Fibroblast of villous mesenchyme (primary cell): ENCODE measurements at regions not wholly inside any gene's neighbourhood (a gene's known extent, or its start where the extent isn't known, plus 50 kb on each side); places are given as distances from the start of the nearest gene placed in this dataset.
A peak's percentile ranks its signal among the peaks of the same experiment; 100 is the strongest.
"Not testable (repeated sequence)": the region's sequence is repeated elsewhere in the genome, so short reads cannot be mapped to it uniquely, and the experiment has no call there.

ENCODE experiments used
- DNase-seq: peaks from one replicate; pipeline ENCODE4 v3.0.0-alpha.2; 2010; ENCODE audit warnings: low read depth
- H3K4me3 ChIP-seq: 2 replicates; pipeline ENCODE4 v1.5.1; 2011; ENCODE audit warnings: low read depth, mild to moderate bottlenecking, low read length

DNA sequence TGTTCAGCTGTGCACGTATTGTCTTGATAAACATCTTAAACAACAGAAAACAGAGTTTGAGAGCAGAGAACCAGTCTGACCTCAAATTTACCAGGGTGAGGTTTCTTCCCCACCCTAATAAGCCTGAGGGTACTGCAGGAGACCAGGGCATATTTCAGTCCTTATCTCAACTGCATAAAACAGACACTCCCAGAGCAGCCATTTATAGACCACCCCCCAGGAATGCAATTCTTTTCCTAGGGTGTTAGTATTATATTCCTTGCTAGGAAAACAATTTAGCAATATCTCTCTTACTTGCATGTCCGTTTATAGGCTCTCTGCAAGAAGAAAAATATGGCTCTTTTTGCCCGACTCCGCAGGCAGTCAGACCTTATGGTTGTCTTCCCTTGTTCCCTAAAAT is 747.2 kb downstream of the TTLL7 start:
- not testable (repeated sequence) for H3K4me3 ChIP-seq, DNase-seq

DNA sequence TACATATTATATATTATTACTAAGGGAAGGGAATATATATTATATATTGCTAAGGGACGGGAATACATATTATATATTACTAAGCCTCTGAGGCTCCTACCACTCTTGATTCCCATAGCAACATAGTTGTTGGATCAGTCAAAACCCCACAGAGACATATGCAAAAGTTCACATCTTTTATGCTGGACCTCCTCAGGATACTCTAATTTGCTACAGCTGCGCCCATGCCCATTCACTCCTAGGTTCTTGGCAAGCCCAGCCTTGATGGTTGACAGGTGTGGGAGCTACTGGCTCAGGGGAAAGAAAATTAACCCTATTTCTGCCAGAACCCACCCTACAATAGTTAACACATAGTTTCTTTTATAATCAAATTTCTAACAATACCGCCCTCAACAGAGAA is 752.2 kb downstream of the TTLL7 start:
- H3K4me3 ChIP-seq, DNase-seq: not testable (repeated sequence)

DNA sequence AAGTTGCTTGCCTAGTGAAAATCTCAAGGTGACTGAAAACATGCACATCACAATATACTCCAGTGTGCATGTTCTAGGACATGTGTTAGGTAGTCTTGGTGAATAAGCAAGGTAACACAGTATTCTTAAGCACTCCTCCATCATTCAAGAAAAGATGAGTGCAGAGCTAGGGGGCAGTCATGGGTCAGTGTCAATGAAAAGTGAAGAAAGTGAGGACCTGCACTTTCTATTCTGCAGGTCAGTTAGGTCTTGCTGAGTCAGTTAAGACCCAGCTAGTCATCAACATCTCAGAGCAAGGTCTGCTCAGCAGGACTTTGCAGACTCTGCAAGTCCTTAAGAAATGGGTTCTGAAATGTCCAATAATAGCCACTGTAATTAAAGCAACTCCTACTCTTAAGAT is 754.1 kb downstream of the TTLL7 start:
- not testable (repeated sequence) for DNase-seq, H3K4me3 ChIP-seq

DNA sequence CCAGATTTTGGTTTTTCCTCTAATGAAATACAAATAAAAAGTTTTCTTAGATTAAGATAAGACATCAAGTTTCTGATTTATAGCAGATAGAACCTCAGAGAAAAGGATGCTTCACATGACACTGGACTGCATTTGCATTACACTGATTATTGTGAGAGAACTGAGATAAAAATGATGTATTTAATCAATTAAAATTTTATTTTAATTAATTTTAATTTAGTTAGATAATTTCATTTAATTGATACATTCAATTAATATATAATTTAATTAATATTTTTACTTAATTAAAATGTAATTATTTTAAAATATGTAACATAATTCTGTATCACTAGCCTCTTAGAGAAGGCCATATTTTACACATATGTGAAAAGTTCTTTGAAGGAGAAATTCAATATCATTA is 759.4 kb downstream of the TTLL7 start:
- H3K4me3 ChIP-seq, DNase-seq: not testable (repeated sequence)

DNA sequence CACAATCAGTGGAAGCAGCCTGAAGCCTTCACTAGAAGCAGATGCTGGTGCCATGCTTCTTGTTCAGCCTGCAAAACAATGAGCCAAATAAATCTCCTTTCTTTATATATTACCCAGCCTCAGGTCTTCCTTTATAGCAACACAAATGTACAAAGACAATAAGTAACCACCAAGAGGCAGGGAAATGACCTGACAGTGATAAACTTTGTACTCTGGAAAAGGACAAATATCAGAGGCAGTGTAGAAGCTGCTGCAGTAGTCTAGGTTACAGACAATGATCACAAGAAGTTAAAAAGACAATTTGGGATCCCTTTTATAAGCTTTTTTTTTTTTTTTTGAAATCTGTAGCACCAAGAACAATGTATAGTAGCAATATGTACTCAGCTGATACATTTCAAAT is 760.3 kb downstream of the TTLL7 start:
- H3K4me3 ChIP-seq, DNase-seq: not testable (repeated sequence)

DNA sequence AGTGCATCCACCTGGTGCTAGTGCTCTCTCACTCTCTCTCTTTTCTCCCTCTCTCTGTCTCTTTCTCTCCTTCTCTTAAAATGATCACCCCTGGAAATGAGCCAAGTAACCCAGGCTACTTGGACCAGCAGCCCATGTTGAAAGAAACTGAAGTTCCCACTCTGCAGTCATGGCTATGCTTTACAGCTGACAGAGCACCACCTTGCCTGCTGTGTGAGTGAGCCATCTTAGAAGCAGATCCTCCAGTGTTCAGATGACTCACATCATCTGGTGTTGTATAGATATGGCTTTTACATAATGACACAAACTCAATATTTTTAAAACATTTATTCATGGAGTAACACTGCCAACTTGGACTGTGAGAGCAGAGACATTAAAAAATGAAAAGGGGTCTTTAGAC is 779.1 kb downstream of the TTLL7 start:
- DNase-seq, H3K4me3 ChIP-seq: not testable (repeated sequence)

DNA sequence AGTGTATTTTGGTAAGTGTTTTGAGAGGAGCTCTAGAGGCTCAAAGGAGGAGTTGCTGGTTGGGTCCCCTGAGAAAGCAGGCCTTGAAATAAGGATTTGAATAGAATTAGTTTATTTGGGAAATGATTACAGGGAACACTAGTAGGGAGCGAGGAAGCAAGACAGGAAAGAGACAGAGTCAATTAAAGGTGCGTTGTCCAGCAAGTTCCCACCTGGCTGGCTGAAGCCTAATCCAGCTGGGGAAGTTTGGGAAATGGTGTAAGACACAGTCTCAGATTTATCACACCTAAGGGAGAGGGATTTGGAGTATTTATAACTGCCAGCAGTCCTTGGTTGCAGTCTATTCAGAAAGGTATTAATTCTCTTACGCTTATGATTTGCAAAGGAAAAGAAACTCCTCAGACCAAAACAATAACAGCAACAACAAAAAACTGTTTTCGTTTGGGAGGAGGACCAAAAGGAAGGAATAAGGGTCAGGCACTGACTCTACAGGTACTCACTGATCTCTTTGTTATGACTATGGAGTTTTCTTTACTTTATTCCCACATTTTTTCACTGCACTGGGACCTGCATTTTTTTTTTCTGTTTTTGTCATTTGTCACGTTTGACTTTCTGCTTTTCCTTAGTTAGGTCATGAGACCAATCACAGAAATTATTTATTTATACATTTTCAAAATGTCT is 780.8 kb downstream of the TTLL7 start:
- DNase-seq, H3K4me3 ChIP-seq: not testable (repeated sequence)

DNA sequence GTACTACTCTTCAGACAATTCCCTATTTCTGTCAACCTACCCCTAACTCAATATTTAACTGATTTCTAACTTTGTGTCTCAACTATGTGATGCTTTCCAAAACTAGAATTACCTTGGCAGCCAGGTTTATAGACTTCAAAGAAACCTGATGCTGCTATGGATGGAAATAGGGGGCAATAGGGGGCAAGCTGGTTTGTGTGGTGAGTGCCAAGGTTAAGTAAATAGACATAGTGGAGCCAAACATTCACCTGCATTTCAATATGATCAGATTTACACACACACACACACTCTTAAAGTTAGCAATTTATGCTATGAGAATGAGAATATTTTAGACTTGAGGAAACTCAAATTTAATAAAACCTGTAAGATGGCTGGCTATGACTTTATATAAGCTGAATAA is 784.6 kb downstream of the TTLL7 start:
- H3K4me3 ChIP-seq, DNase-seq: not testable (repeated sequence)

DNA sequence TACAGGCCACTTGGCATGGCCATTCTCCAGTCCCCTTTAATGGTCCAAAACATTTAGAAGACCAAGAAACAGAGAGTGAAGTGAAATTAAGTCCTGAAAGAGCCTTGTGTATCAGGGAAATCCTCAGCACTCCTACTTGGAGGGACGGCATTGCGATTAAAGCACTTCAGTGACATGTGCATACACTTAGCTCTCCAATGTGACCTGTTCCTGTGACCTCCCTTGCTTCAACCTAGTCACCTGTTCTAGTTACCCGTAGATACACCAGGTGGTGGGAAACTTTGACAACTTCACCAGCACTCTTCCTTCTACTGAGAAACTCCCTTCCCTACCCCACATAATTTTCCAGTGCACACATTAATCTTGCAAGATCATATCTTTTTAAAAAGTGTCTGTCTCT is 785.3 kb downstream of the TTLL7 start:
- not testable (repeated sequence) for DNase-seq

DNA sequence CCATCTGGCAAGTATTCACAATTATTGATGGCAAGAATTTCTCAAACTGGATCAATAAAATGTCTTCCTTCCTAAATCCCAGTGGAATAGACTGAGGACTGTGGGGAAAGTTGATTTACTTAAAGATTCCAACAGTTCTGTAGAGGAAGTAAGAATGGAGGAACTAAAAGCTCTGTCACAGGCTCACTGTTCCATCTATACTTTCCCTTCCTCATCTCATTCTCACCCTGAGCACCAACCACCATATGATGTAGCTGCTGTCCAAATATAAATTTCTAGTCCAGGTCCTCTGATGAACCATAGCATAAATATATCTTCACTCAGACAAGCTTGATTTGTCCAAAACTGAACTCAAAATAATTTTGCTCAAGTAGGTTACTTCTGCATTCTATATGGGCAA is 786.9 kb downstream of the TTLL7 start:
- DNase-seq, H3K4me3 ChIP-seq: not testable (repeated sequence)

More for the DNA sequence above, 785.3 kb downstream of the TTLL7 start:
- H3K4me3 ChIP-seq = not testable (repeated sequence)

DNA sequence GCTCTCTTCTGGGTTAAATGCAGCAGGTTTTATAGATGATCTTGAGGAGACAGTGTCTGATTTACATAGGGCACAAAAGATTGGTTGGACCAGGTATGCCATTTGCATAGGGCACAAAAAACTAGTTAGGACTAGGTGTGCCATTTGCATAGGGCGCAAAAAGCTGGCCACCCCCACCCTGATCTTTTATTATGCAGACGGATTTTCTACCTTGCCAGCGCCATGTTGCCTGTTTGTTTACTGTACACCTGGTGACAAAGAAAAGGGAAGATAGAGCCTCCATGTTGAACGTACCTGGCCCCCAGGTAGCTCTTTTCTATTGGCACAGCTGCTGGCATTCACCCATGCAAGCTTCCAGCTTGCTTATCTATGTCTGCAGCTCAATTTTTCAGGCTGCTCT is 790.4 kb downstream of the TTLL7 start:
- DNase-seq, H3K4me3 ChIP-seq: not testable (repeated sequence)

DNA sequence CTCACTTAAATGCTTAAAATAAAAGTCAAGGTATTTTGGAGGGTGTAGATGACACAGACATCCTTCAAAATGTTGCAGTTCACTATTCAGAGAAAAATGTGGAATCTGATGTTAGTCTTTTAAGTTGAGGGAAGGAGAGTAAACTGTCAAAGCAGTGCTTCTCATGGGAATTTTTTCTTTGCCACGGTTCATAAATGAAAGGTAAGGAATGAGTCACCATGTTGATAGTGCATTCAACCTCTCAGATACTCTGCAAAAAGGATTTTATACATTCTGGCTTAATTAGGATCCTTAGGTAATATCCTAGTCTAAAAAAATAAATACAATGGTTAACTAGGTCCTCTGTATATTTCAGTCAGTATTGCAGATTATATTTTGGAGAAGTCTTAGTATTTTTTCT is 804.3 kb downstream of the TTLL7 start:
- not testable (repeated sequence) for DNase-seq, H3K4me3 ChIP-seq

DNA sequence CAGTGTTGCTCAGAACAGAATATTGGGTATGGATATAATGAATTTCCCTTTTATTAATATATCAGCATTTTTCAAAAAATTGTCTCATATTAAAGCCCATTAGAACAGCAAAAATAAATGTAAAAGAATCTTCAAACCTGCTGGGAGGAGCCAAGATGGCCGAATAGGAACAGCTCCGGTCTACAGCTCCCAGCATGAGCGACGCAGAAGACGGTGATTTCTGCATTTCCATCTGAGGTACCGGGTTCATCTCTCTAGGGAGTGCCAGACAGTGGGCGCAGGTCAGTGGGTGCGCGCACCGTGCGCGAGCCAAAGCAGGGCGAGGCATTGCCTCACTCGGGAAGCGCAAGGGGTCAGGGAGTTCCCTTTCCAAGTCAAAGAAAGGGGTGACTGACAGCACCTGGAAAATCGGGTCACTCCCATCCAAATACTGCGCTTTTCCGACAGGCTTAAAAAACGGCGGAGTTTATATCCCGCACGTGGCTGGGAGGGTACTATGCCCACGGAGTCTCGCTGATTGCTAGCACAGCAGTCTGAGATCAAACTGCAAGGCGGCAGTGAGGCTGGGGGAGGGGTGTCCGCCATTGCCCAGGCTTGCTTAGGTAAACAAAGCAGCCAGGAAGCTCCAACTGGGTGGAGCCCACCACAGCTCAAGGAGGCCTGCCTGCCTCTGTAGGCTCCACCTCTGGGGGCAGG is 816.8 kb downstream of the TTLL7 start:
- DNase-seq = not testable (repeated sequence)

DNA sequence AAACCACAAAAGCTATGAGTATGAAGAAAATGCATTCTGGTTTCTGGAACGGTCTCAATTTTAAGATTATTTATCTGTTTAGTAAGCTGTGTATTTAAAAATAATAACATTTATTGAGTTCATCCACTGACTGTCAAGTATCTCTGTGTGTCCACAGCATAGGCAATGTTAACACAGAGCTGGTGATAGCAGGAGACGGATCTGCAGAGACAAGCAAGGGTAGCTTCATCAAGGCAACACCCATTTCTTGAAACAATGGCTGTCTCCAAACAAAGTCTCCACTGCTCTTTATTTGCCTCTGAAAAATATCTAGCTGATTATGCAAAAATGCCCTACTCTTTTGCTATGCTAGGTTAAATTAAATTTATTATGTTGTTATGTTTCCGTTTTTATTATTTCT is 818.3 kb downstream of the TTLL7 start:
- H3K4me3 ChIP-seq, DNase-seq: not testable (repeated sequence)

More for the DNA sequence above, 816.8 kb downstream of the TTLL7 start:
- H3K4me3 ChIP-seq = not testable (repeated sequence)

DNA sequence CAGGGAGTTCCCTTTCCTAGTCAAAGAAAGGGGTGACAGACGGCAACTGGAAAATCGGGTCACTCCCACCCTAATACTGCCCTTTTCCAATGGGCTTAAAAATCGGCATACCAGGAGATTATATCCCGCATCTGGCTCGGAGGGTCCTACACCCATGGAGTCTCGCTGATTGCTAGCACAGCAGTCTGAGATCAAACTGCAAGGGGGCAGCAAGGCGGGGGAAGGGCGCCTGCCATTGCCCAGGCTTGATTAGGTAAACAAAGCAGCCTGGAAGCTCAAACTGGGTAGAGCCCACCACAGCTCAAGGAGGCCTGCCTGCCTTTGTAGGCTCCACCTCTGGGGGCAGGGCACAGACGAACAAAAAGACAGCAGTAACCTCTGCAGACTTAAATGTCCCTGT is 831.3 kb downstream of the TTLL7 start:
- not testable (repeated sequence) for DNase-seq, H3K4me3 ChIP-seq

DNA sequence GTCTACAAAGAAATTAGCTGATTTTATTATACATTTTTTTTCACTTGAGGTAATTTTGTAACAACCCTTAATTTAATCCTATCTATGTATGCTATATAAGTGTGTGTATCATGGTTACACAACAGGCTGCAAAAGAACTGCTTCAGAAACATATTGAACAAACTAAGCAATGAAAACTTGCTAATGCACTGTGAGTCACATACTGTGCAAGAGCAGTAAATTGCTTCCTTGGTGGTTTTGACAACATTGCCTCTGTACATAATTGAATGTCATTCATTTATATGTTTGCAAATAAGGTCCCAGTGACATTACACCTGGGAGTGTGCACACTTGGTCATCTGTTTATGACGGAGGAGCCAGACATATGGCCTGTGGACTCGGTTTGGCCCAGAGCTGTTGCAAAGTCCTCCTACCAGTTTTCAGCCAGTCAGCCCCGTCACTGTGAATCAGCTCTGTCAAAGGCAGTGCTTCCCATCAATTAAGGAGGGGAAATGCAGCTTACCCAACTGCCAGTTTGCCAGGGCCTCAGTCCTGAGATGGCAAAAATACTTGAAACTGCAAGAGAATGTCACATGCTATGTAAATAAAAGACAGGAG is 835.0 kb downstream of the TTLL7 start:
- H3K4me3 ChIP-seq, DNase-seq: not testable (repeated sequence)

DNA sequence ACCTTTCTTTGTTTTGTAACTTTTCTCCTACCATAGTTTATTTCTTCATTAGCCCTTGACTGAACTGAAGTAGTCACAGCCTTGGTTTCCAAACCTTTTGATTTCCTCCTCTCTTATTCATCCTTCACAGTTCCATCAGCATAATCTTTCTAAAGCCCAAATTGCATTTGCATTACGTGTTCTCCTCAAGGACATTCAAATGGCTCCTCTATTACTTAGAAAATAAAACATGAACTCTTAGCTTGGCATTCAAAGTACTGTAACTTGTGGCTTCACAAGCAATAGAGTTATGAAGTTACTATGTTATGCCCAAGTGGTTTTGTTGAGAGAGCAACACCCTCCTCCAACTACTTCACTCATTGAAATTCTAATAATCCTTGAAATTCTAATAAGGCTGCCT is 840.0 kb downstream of the TTLL7 start:
- H3K4me3 ChIP-seq, DNase-seq: not testable (repeated sequence)

DNA sequence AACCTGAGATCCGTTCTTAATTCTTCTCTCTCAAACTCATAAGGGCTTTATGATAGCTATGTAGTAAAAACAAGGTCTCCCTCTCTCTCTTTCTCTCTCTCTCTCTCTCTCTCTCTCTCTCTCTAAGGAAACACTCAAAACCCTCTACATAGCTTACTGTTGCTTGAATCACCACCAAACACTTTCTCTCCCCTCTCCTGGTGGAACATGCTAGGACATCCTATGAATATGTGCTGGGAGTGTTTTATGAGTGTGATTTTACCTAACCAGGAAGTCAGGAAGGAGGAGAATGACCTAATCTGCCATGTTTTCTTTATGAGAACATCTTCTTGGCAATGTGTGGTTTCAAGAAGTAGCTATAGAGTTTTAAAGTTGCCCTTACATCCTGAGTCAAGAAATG is 844.6 kb downstream of the TTLL7 start:
- DNase-seq, H3K4me3 ChIP-seq: not testable (repeated sequence)

DNA sequence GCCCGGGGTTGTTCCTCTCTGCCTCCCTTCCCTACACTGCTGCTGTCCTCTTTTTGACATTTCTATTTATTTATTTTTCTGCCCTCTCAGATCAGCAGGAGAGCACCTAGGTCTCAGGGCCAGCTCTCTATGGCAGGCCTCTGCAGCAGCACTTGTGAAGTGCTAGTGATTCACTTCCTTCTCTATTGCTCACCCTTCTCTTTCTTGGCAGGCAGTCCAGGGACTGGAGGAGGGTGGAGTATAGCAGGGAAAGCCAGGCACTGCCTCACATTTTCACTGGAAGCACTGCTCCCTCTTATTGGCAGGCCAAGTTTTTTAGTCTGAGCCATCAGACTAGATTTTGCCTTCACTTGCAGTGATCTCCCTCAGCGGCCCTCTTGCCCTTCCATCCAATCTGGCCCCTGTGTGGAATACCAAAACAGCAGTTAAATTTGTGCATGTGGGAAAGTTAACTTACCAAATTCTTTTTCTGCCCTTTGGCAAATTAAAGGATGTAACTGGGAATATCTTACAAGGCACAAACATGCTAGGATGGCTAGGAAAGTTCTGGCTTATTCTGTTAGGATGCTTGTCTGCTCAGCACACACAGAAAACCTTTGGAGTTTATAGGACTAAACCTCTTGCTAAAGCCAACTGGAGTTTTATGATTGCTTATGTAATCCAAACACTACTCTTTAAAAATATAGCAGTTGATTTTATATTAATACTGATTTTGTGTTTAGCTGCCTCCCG is 847.6 kb downstream of the TTLL7 start:
- not testable (repeated sequence) for H3K4me3 ChIP-seq
- DNase-seq = peak; percentile 18
